ENCODE measurements at regions not wholly inside any gene's neighbourhood (a gene's known extent, or its start where the extent isn't known, plus 50 kb on each side); places are given as distances from the start of the nearest gene placed in this dataset.

- TF ChIP-seq CTCF (IDR thresholded peaks at IDR 0.05): no peak
- no peak for TF ChIP-seq POLR2A (IDR thresholded peaks at IDR 0.05)
Measured at GRCh38 chr13:105984646-105985045, 550.8 kb downstream of the EFNB2 start.

Data from right lobe of liver (tissue), 4 donors.